SK-N-SH treated with all-trans-retinoic acid at 6 μM for 48 hours (cell line): ENCODE measurements at regions not wholly inside any gene's neighbourhood (a gene's known extent, or its start where the extent isn't known, plus 50 kb on each side); places are given as distances from the start of the nearest gene placed in this dataset.

Experiments used
- ATAC-seq: fragments of 200-7000 bp; cut with Tn5 transposase; 3 replicates; pipeline ENCODE4 v1.9.1; 2020; ENCODE audit warnings: mild to moderate bottlenecking, moderate library complexity
- ARNTL ChIP-seq: fragments of 450-650 bp; formaldehyde crosslinking; IDR thresholded peaks from 2 replicates; pipeline ENCODE4 v1.5.0; 2020; ENCODE audit warnings: low read depth, mild to moderate bottlenecking, moderate library complexity, borderline replicate concordance
- BACH2 ChIP-seq: fragments of 250-450 bp; sonication (Bioruptor Pico); IDR thresholded peaks from 2 replicates; pipeline ENCODE4 v1.9.0; 2021; ENCODE audit warnings: mild to moderate bottlenecking, borderline replicate concordance
- CSDC2 ChIP-seq: fragments of 250-450 bp; sonication (Bioruptor Pico); IDR thresholded peaks from 2 replicates; pipeline ENCODE4 v1.5.0; 2020; ENCODE audit warnings: mild to moderate bottlenecking, moderate library complexity
- ESRRG ChIP-seq: fragments of 250-450 bp; sonication (Bioruptor Pico); IDR thresholded peaks from 2 replicates; pipeline ENCODE4 v1.6.1; 2021; ENCODE audit warnings: mild to moderate bottlenecking
- GLIS3 ChIP-seq: fragments of 250-450 bp; sonication (Bioruptor Pico); IDR thresholded peaks from 2 replicates; pipeline ENCODE4 v1.5.0; 2020; ENCODE audit warnings: mild to moderate bottlenecking, moderate library complexity
- ISL1 ChIP-seq: fragments of 250-450 bp; sonication (Bioruptor Pico); IDR thresholded peaks from 2 replicates; pipeline ENCODE4 v2.1.2; 2022; ENCODE audit warnings: mild to moderate bottlenecking, moderate library complexity
- OSR1 ChIP-seq: fragments of 250-450 bp; sonication (Bioruptor Pico); IDR thresholded peaks from 2 replicates; pipeline ENCODE4 v1.8.0; 2022; ENCODE audit warnings: moderate library complexity, mild to moderate bottlenecking, inconsistent platforms
- PPARA ChIP-seq: fragments of 250-450 bp; sonication (Bioruptor Pico); IDR thresholded peaks from 2 replicates; pipeline ENCODE4 v1.5.0; 2020; ENCODE audit warnings: mild to moderate bottlenecking, borderline replicate concordance
- RARB ChIP-seq: fragments of 250-450 bp; sonication (Bioruptor Pico); IDR thresholded peaks from 2 replicates; pipeline ENCODE4 v1.8.0; 2021; ENCODE audit warnings: mild to moderate bottlenecking, moderate library complexity
- SNAI2 ChIP-seq: fragments of 250-450 bp; sonication (Bioruptor Pico); IDR thresholded peaks from 2 replicates; pipeline ENCODE4 v1.5.0; 2020; ENCODE audit warnings: mild to moderate bottlenecking, moderate library complexity
- TOX ChIP-seq: fragments of 250-450 bp; sonication (Bioruptor Pico); IDR thresholded peaks from 2 replicates; pipeline ENCODE4 v1.8.0; 2021; ENCODE audit warnings: mild to moderate bottlenecking, moderate library complexity, borderline replicate concordance
- ZC3H10 ChIP-seq: fragments of 250-450 bp; sonication (Bioruptor Pico); IDR thresholded peaks from 2 replicates; pipeline ENCODE4 v1.5.1; 2021; ENCODE audit warnings: mild to moderate bottlenecking, moderate library complexity
- ZFP3 ChIP-seq: fragments of 250-450 bp; sonication (Bioruptor Pico); IDR thresholded peaks from 2 replicates; pipeline ENCODE4 v1.5.0; 2020; ENCODE audit warnings: mild to moderate bottlenecking, moderate library complexity
- ZFP30 ChIP-seq: fragments of 450-650 bp; formaldehyde crosslinking; IDR thresholded peaks from 2 replicates; pipeline ENCODE4 v1.5.0; 2022; ENCODE audit warnings: mild to moderate bottlenecking, moderate library complexity
- ZNF565 ChIP-seq: fragments of 450-650 bp; formaldehyde crosslinking; conservative IDR thresholded peaks from 2 replicates; pipeline ENCODE4 v1.5.0; 2020; ENCODE audit warnings: low read depth, mild to moderate bottlenecking, moderate library complexity
- ZNF70 ChIP-seq: fragments of 450-650 bp; formaldehyde crosslinking; IDR thresholded peaks from 2 replicates; pipeline ENCODE4 v1.5.0; 2020; ENCODE audit warnings: mild to moderate bottlenecking, moderate library complexity
- ZNF8 ChIP-seq: fragments of 450-650 bp; formaldehyde crosslinking; IDR thresholded peaks from 2 replicates; pipeline ENCODE4 v1.5.0; 2020; ENCODE audit warnings: mild to moderate bottlenecking, moderate library complexity
- TF ChIP-seq, protein P1 (sequence below): fragments of 250-450 bp; sonication (Bioruptor Pico); IDR thresholded peaks from 2 replicates; pipeline ENCODE4 v1.5.1; 2021; ENCODE audit warnings: mild to moderate bottlenecking, moderate library complexity
- TF ChIP-seq, protein P2 (sequence below): fragments of 250-450 bp; sonication (Bioruptor Pico); IDR thresholded peaks from 2 replicates; pipeline ENCODE4 v1.8.0; 2021; ENCODE audit warnings: low read depth, mild to moderate bottlenecking, moderate library complexity, borderline replicate concordance
- TF ChIP-seq, protein P3 (sequence below): fragments of 250-450 bp; sonication (Bioruptor Pico); IDR thresholded peaks from 2 replicates; pipeline ENCODE4 v1.5.0; 2020; ENCODE audit warnings: mild to moderate bottlenecking, moderate library complexity
- TF ChIP-seq, protein P4 (sequence below): fragments of 250-450 bp; sonication (Bioruptor Pico); IDR thresholded peaks from 2 replicates; pipeline ENCODE4 v1.8.0; 2020; ENCODE audit warnings: mild to moderate bottlenecking, moderate library complexity, borderline replicate concordance
- TF ChIP-seq, protein P5 (sequence below): fragments of 250-450 bp; sonication (Bioruptor Pico); IDR thresholded peaks from 2 replicates; pipeline ENCODE4 v1.5.1; 2020; ENCODE audit warnings: low read depth, mild to moderate bottlenecking, moderate library complexity

DNA sequence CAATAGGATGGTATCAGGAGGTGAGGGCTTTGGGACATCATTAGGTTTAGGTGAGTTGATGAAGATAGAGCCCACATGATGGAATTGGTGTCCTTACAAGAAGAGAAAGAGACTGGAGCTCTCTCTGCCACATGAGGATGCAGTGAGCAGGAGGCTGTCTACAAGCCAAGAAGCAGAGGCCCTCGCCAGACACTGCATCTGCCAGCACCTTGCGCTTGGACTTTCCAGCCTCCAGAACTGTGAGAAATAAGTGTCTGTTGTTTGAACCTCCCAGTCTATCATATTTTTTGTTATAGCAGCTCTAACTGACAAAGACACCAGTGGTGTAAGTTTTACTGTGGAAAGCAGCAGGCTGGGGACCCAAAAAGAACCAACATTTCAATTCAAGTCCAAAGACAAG is 571.1 kb upstream of the ID2 start:
- no peak for ATAC-seq
- TF ChIP-seq ARNTL, result no peak
- no peak for TF ChIP-seq ZFP30 (CRISPR knock-in tag)
- TF ChIP-seq ZNF565 (CRISPR knock-in tag), result no peak
- no peak for TF ChIP-seq RARB (CRISPR knock-in tag)
- TF ChIP-seq, protein P1, sequence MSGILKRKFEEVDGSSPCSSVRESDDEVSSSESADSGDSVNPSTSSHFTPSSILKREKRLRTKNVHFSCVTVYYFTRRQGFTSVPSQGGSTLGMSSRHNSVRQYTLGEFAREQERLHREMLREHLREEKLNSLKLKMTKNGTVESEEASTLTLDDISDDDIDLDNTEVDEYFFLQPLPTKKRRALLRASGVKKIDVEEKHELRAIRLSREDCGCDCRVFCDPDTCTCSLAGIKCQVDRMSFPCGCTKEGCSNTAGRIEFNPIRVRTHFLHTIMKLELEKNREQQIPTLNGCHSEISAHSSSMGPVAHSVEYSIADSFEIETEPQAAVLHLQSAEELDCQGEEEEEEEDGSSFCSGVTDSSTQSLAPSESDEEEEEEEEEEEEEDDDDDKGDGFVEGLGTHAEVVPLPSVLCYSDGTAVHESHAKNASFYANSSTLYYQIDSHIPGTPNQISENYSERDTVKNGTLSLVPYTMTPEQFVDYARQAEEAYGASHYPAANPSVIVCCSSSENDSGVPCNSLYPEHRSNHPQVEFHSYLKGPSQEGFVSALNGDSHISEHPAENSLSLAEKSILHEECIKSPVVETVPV (CRISPR knock-in tag), result no peak
- TF ChIP-seq, protein P2, sequence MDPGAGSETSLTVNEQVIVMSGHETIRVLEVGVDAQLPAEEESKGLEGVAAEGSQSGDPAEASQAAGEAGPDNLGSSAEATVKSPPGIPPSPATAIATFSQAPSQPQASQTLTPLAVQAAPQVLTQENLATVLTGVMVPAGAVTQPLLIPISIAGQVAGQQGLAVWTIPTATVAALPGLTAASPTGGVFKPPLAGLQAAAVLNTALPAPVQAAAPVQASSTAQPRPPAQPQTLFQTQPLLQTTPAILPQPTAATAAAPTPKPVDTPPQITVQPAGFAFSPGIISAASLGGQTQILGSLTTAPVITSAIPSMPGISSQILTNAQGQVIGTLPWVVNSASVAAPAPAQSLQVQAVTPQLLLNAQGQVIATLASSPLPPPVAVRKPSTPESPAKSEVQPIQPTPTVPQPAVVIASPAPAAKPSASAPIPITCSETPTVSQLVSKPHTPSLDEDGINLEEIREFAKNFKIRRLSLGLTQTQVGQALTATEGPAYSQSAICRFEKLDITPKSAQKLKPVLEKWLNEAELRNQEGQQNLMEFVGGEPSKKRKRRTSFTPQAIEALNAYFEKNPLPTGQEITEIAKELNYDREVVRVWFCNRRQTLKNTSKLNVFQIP (CRISPR knock-in tag), result no peak
- TF ChIP-seq CSDC2, result no peak
- no peak for TF ChIP-seq OSR1 (CRISPR knock-in tag)
- no peak for TF ChIP-seq SNAI2 (CRISPR knock-in tag)
- TF ChIP-seq ESRRG (CRISPR knock-in tag), result no peak
- TF ChIP-seq ZNF8 (CRISPR knock-in tag), result no peak
- TF ChIP-seq ZC3H10 (CRISPR knock-in tag), result no peak
- no peak for TF ChIP-seq PPARA (CRISPR knock-in tag)
- TF ChIP-seq, protein P3, sequence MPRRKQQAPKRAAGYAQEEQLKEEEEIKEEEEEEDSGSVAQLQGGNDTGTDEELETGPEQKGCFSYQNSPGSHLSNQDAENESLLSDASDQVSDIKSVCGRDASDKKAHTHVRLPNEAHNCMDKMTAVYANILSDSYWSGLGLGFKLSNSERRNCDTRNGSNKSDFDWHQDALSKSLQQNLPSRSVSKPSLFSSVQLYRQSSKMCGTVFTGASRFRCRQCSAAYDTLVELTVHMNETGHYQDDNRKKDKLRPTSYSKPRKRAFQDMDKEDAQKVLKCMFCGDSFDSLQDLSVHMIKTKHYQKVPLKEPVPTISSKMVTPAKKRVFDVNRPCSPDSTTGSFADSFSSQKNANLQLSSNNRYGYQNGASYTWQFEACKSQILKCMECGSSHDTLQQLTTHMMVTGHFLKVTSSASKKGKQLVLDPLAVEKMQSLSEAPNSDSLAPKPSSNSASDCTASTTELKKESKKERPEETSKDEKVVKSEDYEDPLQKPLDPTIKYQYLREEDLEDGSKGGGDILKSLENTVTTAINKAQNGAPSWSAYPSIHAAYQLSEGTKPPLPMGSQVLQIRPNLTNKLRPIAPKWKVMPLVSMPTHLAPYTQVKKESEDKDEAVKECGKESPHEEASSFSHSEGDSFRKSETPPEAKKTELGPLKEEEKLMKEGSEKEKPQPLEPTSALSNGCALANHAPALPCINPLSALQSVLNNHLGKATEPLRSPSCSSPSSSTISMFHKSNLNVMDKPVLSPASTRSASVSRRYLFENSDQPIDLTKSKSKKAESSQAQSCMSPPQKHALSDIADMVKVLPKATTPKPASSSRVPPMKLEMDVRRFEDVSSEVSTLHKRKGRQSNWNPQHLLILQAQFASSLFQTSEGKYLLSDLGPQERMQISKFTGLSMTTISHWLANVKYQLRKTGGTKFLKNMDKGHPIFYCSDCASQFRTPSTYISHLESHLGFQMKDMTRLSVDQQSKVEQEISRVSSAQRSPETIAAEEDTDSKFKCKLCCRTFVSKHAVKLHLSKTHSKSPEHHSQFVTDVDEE, result no peak
- no peak for TF ChIP-seq ZFP3
- TF ChIP-seq TOX, result no peak

DNA sequence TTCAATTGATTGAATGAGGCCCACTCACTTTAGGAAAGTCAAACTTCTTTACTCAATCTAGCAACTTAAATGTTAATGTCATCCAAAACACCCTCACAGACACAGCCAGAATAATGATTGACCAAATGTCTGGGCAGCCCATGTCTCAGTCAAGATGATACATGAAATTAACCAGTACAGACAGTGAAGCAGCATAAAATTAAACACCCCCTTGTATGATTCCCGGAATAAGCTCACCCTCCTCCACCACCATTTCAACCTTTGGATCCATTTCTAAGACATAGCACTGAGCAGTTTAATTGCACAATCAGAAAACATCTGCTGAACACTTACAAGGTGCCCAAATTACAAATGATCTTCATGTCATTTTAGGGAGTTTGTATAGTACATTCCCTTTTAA is 570.7 kb upstream of the ID2 start:
- TF ChIP-seq ZNF70 (CRISPR knock-in tag) (no peak), ZNF565 (CRISPR knock-in tag) (no peak), ISL1 (CRISPR knock-in tag) (no peak), CSDC2 (no peak), OSR1 (CRISPR knock-in tag) (no peak), BACH2 (CRISPR knock-in tag) (no peak), RARB (CRISPR knock-in tag) (no peak), ZFP30 (CRISPR knock-in tag) (no peak), GLIS3 (CRISPR knock-in tag) (no peak), ARNTL (no peak), ZNF8 (CRISPR knock-in tag) (no peak), SNAI2 (CRISPR knock-in tag) (no peak), ESRRG (CRISPR knock-in tag) (no peak), PPARA (CRISPR knock-in tag) (no peak), TOX (no peak), ZC3H10 (CRISPR knock-in tag) (no peak)
- TF ChIP-seq, protein P1 (CRISPR knock-in tag), result no peak
- TF ChIP-seq, protein P4, sequence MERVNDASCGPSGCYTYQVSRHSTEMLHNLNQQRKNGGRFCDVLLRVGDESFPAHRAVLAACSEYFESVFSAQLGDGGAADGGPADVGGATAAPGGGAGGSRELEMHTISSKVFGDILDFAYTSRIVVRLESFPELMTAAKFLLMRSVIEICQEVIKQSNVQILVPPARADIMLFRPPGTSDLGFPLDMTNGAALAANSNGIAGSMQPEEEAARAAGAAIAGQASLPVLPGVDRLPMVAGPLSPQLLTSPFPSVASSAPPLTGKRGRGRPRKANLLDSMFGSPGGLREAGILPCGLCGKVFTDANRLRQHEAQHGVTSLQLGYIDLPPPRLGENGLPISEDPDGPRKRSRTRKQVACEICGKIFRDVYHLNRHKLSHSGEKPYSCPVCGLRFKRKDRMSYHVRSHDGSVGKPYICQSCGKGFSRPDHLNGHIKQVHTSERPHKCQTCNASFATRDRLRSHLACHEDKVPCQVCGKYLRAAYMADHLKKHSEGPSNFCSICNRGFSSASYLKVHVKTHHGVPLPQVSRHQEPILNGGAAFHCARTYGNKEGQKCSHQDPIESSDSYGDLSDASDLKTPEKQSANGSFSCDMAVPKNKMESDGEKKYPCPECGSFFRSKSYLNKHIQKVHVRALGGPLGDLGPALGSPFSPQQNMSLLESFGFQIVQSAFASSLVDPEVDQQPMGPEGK (CRISPR knock-in tag), result no peak
- TF ChIP-seq, protein P5, sequence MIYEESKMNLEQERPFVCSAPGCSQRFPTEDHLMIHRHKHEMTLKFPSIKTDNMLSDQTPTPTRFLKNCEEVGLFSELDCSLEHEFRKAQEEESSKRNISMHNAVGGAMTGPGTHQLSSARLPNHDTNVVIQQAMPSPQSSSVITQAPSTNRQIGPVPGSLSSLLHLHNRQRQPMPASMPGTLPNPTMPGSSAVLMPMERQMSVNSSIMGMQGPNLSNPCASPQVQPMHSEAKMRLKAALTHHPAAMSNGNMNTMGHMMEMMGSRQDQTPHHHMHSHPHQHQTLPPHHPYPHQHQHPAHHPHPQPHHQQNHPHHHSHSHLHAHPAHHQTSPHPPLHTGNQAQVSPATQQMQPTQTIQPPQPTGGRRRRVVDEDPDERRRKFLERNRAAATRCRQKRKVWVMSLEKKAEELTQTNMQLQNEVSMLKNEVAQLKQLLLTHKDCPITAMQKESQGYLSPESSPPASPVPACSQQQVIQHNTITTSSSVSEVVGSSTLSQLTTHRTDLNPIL (CRISPR knock-in tag), result no peak
- no peak for ATAC-seq
